GM12878 (cell line): ENCODE measurements at regions not wholly inside any gene's neighbourhood (a gene's known extent, or its start where the extent isn't known, plus 50 kb on each side); places are given as distances from the start of the nearest gene placed in this dataset.
"Not testable (repeated sequence)": the region's sequence is repeated elsewhere in the genome, so short reads cannot be mapped to it uniquely, and the experiment has no call there.

Source experiments
- ATAC-seq: fragments of 200-7000 bp; cut with Tn5 transposase; 3 replicates; pipeline ENCODE4 v1.9.1; 2020; ENCODE audit warnings: mild to moderate bottlenecking, moderate library complexity
- BruUV-seq: library from RNA; stranded (reverse); fragments of 400-500 nt; replicated peaks from 2 replicates; lab custom pipeline; 2021; lab: Mats Ljungman, UMichigan
- CTCF ChIA-PET: fragments of 300-600 bp; sonication (Branson Sonifier 250); formaldehyde crosslinking; extraction: SDS; loops from one replicate; lab custom pipeline; 2021; ENCODE audit warnings: inconsistent platforms; lab: Yijun Ruan, JAX
- POLR2A ChIA-PET: fragments of 350-600 bp; formaldehyde crosslinking; extraction: SDS; loops from one replicate; lab custom pipeline; 2021; ENCODE audit warnings: inconsistent platforms; lab: Charles Lee
- RAD21 ChIA-PET: fragments of 300-600 bp; sonication (Branson Sonifier 250); formaldehyde crosslinking; loops from one replicate; lab custom pipeline; 2023; ENCODE audit warnings: antibody characterized with exemption; ENCODE audit not compliant: unreplicated experiment; lab: Charles Lee
- SMC1A ChIA-PET: fragments of 300-600 bp; sonication (Branson Sonifier 250); formaldehyde crosslinking; loops from one replicate; lab custom pipeline; 2023; ENCODE audit not compliant: unreplicated experiment, uncharacterized antibody; lab: Charles Lee
- DNase-seq: peaks from one replicate; pipeline ENCODE4 v3.0.0-alpha.2; 2011; ENCODE audit warnings: low read depth, low spot score
- FAIRE-seq: peaks from 3 replicates; lab custom pipeline; 2011; peaks lifted over from hg19 to GRCh38; lab: Jason Lieb, UNC
- H2AFZ ChIP-seq: 2 replicates; pipeline ENCODE4 v1.6.0; 2011; ENCODE audit warnings: low read depth, low read length, control low read depth; ENCODE audit not compliant: control insufficient read depth
- H3K27ac ChIP-seq: 2 replicates; pipeline ENCODE4 v1.5.1; 2011; ENCODE audit warnings: control low read depth; ENCODE audit not compliant: control insufficient read depth, insufficient read depth
- H3K27me3 ChIP-seq, 2 experiments: replicated peaks in 1 of 2; 2 replicates each; pipeline versions ENCODE4 v1.6.0 to v1.6.1; 2011; ENCODE audit warnings: low read length in 1 of 2; ENCODE audit not compliant: control insufficient read depth in 2 of 2, insufficient read depth in 2 of 2
- H3K36me3 ChIP-seq, 2 experiments: 2 replicates each; pipeline ENCODE4 v1.5.1; 2011; ENCODE audit warnings: low read length in 1 of 2; ENCODE audit not compliant: control insufficient read depth in 2 of 2, insufficient read depth in 2 of 2
- H3K4me1 ChIP-seq: 2 replicates; pipeline ENCODE4 v1.6.1; 2011; ENCODE audit warnings: mild to moderate bottlenecking, low read length, moderate library complexity, mixed read lengths; ENCODE audit not compliant: control insufficient read depth, insufficient read depth
- H3K4me2 ChIP-seq: 2 replicates; pipeline ENCODE4 v1.6.0; 2011; ENCODE audit warnings: control low read depth; ENCODE audit not compliant: control insufficient read depth, insufficient read depth
- H3K4me3 ChIP-seq: fragments of 200-600 bp; sonication (generic); 2 replicates; pipeline ENCODE4 v1.5.1; 2016
- H3K79me2 ChIP-seq: 2 replicates; pipeline ENCODE4 v1.6.0; 2011; ENCODE audit warnings: low read length; ENCODE audit not compliant: control insufficient read depth, insufficient read depth
- H3K9ac ChIP-seq: 2 replicates; pipeline ENCODE4 v1.8.0; 2011; ENCODE audit warnings: low read length, control low read depth, mixed read lengths; ENCODE audit not compliant: control insufficient read depth, insufficient read depth
- H3K9me3 ChIP-seq: replicated peaks from 3 replicates; pipeline ENCODE4 v1.5.1; 2011; ENCODE audit warnings: mild to moderate bottlenecking, low read length; ENCODE audit not compliant: control insufficient read depth, insufficient read depth
- H4K20me1 ChIP-seq: 2 replicates; pipeline ENCODE4 v1.6.0; 2011; ENCODE audit not compliant: control insufficient read depth, insufficient read depth
- DPF2 ChIP-seq: fragments of 450-650 bp; IDR thresholded peaks from 2 replicates; pipeline ENCODE4 v1.6.1; 2017; ENCODE audit warnings: mild to moderate bottlenecking
- LARP7 ChIP-seq: fragments of 450-650 bp; IDR thresholded peaks from 2 replicates; pipeline ENCODE4 v1.6.1; 2017; ENCODE audit warnings: mild to moderate bottlenecking
- RB1 ChIP-seq: fragments of 450-650 bp; formaldehyde crosslinking; IDR thresholded peaks from 2 replicates; pipeline ENCODE4 v1.6.1; 2017; ENCODE audit warnings: mild to moderate bottlenecking, borderline replicate concordance
- RCOR1 ChIP-seq: conservative IDR thresholded peaks from 2 replicates; pipeline ENCODE4 v1.6.1; 2012; ENCODE audit warnings: low read depth, low read length, improper control_type of control experiment
- TBL1XR1 ChIP-seq: IDR thresholded peaks from 2 replicates; pipeline ENCODE4 v1.6.1; 2012; ENCODE audit warnings: low read depth, low read length, improper control_type of control experiment
- WGBS: methylation state at CpG from one replicate; pipeline ENCODE4 v1.1.6; 2016; ENCODE audit warnings: low lambda C conversion rate; ENCODE audit not compliant: insufficient replicate concordance, insufficient coverage; ENCODE audit errors: missing lambda C conversion rate; 5-methylcytosine and 5-hydroxymethylcytosine counted together
- in situ Hi-C: fragments of 300-500 bp; cut with MboI; formaldehyde crosslinking; loops from 9 replicates; pipeline ENCODE4 v1.14.3; 2018; ENCODE audit warnings: mixed read lengths
- intact Hi-C: fragments of 100-400 bp; cut with micrococcal nuclease; formaldehyde crosslinking; loops from one replicate; pipeline ENCODE4 v1.14.2; 2022; ENCODE audit not compliant: unreplicated experiment

GRCh38 chr19:30841934-30842333 is 469.8 kb downstream of the ZNF536 start:
- Histone ChIP-seq H4K20me1 (no peaks in the 10 kb centered on the region), H3K27me3 (no peaks in the 10 kb centered on the region), H3K27ac (no peak overlapping the region)
- POLR2A ChIA-PET: no interaction called here
- DNase-seq: no peak
- TF ChIP-seq LARP7: no peak
- TF ChIP-seq, all 136 proteins: peak for 0
- FAIRE-seq (no peak), ATAC-seq (no peak)
- Histone ChIP-seq H3K36me3 (no peaks in the 10 kb centered on the region), H3K9ac (no peak overlapping the region), H3K4me2 (no peak overlapping the region), H3K9me3 (no peaks in the 10 kb centered on the region; the same call in 2 of the 3 replicates), H3K79me2 (no peaks in the 10 kb centered on the region), H3K4me1 (no peaks in the 10 kb centered on the region), H2AFZ (no peak overlapping the region), H3K4me3 (no peak overlapping the region)
- SMC1A ChIA-PET: no interaction called here
- RAD21 ChIA-PET: no interaction called here
- in situ Hi-C loops (no loop called here), intact Hi-C loops (no loop called here)
- no TSS peak for BruUV-seq
- 44% methylated on average over 5 of the region's 5 CpGs for WGBS
- CTCF ChIA-PET: no interaction called here

- CTCF ChIA-PET: no interaction called here
- Histone ChIP-seq H3K79me2 (no peaks in the 10 kb centered on the region), H2AFZ (no peak overlapping the region), H3K27me3 (no peaks in the 10 kb centered on the region), H3K4me2 (no peak overlapping the region), H3K27ac (no peak overlapping the region), H3K4me3 (no peak overlapping the region), H4K20me1 (no peaks in the 10 kb centered on the region), H3K36me3 (no peaks in the 10 kb centered on the region), H3K4me1 (no peaks in the 10 kb centered on the region), H3K9ac (no peak overlapping the region), H3K9me3 (no peaks in the 10 kb centered on the region)
- ATAC-seq (no peak), DNase-seq (no peak), FAIRE-seq (no peak)
- in situ Hi-C loops: no loop called here
- RAD21 ChIA-PET: no interaction called here
- no TSS peak for BruUV-seq
- 10% methylated on average over 5 of the region's 5 CpGs for WGBS
- SMC1A ChIA-PET: no interaction called here
- intact Hi-C loops: no loop called here
- POLR2A ChIA-PET: no interaction called here
- TF ChIP-seq DPF2 (no peak), RCOR1 (no peak), TBL1XR1 (no peak), RB1 (no peak)
Observed at GRCh38 chr19:30830875-30831274, 458.7 kb downstream of the ZNF536 start.

GRCh38 chr19:30825505-30825904 is 453.3 kb downstream of the ZNF536 start:
- SMC1A ChIA-PET, POLR2A ChIA-PET, H3K36me3 ChIP-seq, CTCF ChIA-PET, H3K4me1 ChIP-seq, H3K27me3 ChIP-seq, H3K79me2 ChIP-seq, intact Hi-C loops, H4K20me1 ChIP-seq, H3K9me3 ChIP-seq, H3K27ac ChIP-seq, H3K4me3 ChIP-seq, ATAC-seq, H3K9ac ChIP-seq, H3K4me2 ChIP-seq, RAD21 ChIA-PET, FAIRE-seq, H2AFZ ChIP-seq, BruUV-seq, in situ Hi-C loops, DNase-seq: not testable (repeated sequence)
- WGBS: 7% methylated on average over 5 of the region's 5 CpGs
